ENCODE measurements at regions not wholly inside any gene's neighbourhood (a gene's known extent, or its start where the extent isn't known, plus 50 kb on each side); places are given as distances from the start of the nearest gene placed in this dataset.

DNA sequence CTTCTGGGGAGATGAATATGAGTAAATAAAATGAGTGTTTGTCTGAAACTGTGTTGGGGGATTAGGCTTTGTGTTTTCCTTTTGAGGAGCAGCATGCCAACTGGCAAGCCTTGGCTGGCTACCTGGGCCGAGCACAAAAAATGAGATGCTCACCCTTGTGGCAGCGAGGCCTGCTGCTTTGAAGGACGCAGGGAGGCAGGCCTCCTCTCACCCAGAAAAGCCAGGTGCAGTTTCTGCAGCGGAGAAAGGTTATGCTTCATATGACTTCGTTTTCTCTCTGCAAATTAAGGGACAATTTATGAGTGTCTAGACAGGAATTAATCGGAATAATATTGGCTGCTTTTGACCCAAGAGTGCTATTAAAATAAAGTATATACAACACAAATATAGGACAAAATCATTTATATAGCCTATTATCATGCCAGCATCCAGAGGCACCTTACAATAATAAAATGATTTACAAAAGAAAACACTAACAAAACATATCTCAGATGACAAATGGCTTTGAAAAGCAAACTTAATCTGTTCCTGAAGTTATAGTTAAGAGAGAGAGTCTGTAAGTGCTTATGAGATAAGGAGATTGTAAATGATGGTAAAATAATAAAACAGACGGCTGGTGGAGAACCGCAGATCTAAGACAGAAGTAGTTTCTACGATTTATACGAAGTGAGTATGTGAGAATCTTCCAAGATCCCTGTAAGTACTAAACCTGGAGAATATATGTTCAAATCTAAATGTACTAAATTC lies 682.8 kb upstream of the NR2F2 start:
- H3K4me3 Mint-ChIP-seq: no peak overlapping the region
- H3K9me3 Mint-ChIP-seq: no peaks in the 10 kb centered on the region
- no peaks in the 10 kb centered on the region for H3K27me3 Mint-ChIP-seq (ENCODE audit: low read depth)
- no peak overlapping the region for H3K27ac Mint-ChIP-seq
- H3K36me3 Mint-ChIP-seq (ENCODE audit: low read depth): no peaks in the 10 kb centered on the region
- no peaks in the 10 kb centered on the region for H3K4me1 Mint-ChIP-seq (ENCODE audit: low read depth)
- DNase-seq (ENCODE audit: low spot score): no peak

DNA sequence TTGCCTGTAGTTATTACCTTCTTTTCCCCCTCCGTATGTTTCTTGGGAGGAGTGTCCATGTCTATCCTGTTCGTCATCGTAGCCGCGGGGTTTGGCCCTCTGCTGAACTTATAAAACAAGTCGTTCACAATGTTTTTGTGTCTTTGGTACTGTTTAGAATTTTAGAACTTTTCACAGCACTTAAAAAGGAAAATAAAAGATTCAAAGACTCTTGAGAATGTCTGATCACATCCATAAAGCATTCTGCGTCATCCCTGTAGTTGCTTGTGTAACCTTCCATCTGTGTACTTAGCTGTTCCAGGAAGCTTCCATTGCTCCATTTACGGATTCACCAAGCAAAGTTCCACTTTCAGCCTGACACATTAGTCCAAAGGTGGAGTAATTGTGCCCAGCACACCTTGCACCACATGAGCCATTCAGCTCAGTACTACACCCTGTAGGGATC lies 677.1 kb upstream of the NR2F2 start:
- Mint-ChIP-seq H3K36me3 (ENCODE audit: low read depth) (no peaks in the 10 kb centered on the region), H3K4me1 (ENCODE audit: low read depth) (no peaks in the 10 kb centered on the region), H3K4me3 (no peak overlapping the region), H3K27me3 (ENCODE audit: low read depth) (no peaks in the 10 kb centered on the region), H3K27ac (no peak overlapping the region), H3K9me3 (no peaks in the 10 kb centered on the region)
- DNase-seq (ENCODE audit: low spot score): no peak

DNA sequence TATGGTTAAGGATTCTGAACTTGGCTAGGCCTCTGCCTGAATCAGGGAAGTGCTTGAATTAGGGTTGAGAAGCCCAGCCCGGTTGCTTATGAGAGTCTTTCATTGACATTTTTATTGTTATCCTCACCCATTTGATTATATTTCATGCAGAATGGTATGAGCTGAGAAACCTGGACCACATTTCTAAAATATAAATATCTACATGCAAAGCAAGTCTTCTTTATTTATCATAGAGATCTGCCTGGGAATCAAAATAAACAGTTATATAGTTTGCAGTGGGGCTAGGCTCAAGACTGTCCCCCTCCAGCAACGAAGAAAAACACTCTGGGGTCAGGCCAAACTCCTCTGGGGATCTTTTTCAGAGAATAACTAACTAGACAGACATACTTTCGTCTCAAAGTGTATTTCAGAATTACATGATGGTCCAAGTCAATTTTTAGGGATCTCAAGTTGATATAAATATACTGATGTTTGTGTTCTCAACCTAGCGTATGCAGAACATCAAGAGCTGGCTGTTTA lies 675.4 kb upstream of the NR2F2 start:
- Mint-ChIP-seq H3K27me3 (ENCODE audit: low read depth) (peaks cover 3% of the 10 kb centered on the region), H3K9me3 (no peaks in the 10 kb centered on the region), H3K27ac (no peak overlapping the region), H3K4me1 (ENCODE audit: low read depth) (no peaks in the 10 kb centered on the region), H3K4me3 (no peak overlapping the region), H3K36me3 (ENCODE audit: low read depth) (no peaks in the 10 kb centered on the region)
- DNase-seq (ENCODE audit: low spot score): no peak

DNA sequence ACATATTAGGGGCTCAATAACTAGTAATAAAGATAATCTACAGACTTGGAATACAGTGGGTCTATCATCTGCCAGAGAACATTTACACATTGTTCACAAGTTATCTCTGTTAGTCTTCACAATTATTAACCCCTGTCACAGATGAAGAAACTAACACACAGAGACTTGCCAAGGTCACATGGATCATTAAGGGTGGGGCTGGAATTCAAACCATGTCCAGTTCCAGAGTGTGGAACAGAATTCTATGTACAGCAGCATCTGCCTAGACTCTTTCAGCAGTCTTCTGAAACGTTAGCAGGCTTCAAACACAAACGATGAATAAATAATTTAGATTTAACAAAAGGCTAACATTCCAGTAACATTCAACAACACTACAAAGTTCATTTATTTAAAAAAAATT lies 673.9 kb upstream of the NR2F2 start:
- no peak overlapping the region for H3K27ac Mint-ChIP-seq
- no peaks in the 10 kb centered on the region for H3K9me3 Mint-ChIP-seq
- H3K27me3 Mint-ChIP-seq (ENCODE audit: low read depth): peaks cover 3% of the 10 kb centered on the region
- H3K4me3 Mint-ChIP-seq: no peak overlapping the region
- DNase-seq (ENCODE audit: low spot score): no peak
- H3K4me1 Mint-ChIP-seq (ENCODE audit: low read depth): no peaks in the 10 kb centered on the region
- H3K36me3 Mint-ChIP-seq (ENCODE audit: low read depth): no peaks in the 10 kb centered on the region

DNA sequence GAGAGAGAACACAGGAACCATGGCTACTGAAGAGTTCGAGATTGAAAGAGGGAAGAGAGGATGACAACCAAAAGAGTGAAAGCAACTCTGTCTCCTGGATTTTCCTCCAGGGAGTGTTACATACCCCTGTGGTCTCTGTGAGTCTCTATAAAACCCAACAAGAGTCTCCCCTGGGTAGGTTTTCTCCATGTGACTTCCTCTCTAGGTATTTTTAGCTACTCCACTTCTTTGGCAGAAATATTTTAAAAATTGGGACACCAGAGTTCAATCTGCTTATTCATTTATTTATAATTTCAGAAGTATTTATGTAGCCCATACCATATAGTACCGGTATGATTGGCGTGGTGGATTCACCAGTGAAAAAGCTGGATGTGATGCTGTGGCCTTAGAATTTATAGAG lies 671.7 kb upstream of the NR2F2 start:
- Mint-ChIP-seq H3K27me3 (ENCODE audit: low read depth) (peaks cover 3% of the 10 kb centered on the region), H3K27ac (no peak overlapping the region), H3K36me3 (ENCODE audit: low read depth) (no peaks in the 10 kb centered on the region), H3K4me3 (no peak overlapping the region), H3K9me3 (no peaks in the 10 kb centered on the region), H3K4me1 (ENCODE audit: low read depth) (no peaks in the 10 kb centered on the region)
- no peak for DNase-seq (ENCODE audit: low spot score)

DNA sequence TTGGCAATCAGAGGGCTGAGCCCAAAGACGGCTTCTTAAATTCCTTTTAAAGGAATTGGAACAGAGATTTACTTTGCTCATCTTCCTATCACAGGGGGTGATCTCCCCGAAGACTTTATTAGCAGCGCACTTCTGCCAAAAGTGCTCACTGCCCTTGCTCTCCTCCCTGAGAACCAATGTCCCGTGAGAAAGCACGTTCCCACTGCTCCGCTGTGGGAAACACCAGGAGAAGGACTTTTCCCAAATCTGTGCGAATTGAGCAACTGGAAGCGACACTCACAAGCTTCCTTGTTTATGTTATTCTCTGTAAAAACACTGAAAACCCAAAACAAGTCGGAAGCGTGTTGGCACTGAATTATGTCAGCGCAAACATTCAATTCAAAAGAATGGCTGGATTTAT lies 670.8 kb upstream of the NR2F2 start:
- Mint-ChIP-seq H3K27me3 (ENCODE audit: low read depth) (peaks cover 3% of the 10 kb centered on the region), H3K27ac (no peak overlapping the region), H3K4me1 (ENCODE audit: low read depth) (no peaks in the 10 kb centered on the region), H3K9me3 (no peaks in the 10 kb centered on the region), H3K4me3 (no peak overlapping the region), H3K36me3 (ENCODE audit: low read depth) (no peaks in the 10 kb centered on the region)
- DNase-seq (ENCODE audit: low spot score): no peak

DNA sequence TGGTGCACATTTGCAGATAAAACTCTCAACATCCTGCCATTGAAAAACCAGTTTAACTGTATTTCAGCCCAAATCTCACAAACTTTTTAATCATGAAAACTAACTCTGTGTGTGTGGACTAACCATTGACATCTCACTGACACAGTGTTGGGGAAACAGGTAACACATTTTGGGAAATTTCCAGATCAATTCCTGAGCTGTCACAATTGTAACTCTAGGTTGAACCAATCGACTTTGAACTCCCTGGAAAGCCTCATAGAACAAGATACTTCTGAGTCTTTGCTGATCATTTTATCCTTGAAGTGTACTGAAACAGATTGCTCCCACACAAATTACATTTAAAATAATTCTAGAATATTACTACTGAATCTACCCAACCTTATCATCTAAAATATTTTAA lies 667.9 kb upstream of the NR2F2 start:
- Mint-ChIP-seq H3K9me3 (no peaks in the 10 kb centered on the region), H3K27ac (no peak overlapping the region), H3K4me3 (no peak overlapping the region), H3K36me3 (ENCODE audit: low read depth) (no peaks in the 10 kb centered on the region), H3K4me1 (ENCODE audit: low read depth) (no peaks in the 10 kb centered on the region), H3K27me3 (ENCODE audit: low read depth) (peaks cover 4% of the 10 kb centered on the region)
- no peak for DNase-seq (ENCODE audit: low spot score)

DNA sequence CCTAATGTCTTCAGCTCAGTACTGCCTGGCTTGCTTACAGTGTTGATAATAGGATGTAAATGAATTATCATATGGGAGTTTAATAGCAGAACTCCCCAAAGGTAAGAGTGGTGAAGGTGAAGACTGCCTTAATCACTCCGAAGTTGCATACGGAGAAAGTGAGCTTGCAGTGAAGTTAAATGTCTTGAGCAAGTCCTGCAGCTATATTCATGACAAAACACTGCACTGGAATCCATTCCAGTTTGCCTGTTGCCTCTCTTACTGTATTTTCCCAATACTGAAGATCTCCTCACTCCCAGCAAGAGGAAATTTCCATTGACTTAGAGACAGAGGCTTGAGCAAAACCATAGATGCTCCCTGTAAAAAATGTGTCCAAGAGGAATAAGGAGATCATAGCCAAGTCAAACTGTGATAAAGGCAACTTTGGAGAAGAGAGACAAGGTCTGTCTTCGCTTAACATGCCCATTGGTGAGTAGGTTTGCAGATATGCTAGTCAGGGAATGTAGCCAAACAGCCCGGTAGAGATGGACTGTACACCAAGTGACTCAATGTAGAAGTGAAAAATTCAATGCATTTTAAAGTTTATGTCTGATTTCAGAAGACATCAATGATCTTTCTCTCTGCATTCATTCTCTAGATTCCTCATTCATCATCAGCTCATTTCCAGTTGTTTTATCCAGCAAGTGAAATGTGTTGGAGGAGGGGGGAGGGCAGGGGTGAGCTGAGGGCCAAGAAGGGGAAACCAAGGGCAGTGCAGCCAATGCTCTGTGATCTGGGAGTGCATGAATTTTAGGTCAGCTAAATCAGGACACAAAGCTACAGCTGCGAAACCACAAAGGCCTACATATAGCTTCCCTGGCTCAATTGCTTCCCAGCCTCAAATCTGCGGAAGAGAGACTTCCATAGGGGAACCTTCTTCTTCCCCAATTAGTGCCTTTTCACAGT lies 667.1 kb upstream of the NR2F2 start:
- Mint-ChIP-seq H3K4me1 (ENCODE audit: low read depth) (no peaks in the 10 kb centered on the region), H3K4me3 (no peak overlapping the region), H3K27me3 (ENCODE audit: low read depth) (peaks cover 7% of the 10 kb centered on the region), H3K27ac (no peak overlapping the region), H3K36me3 (ENCODE audit: low read depth) (no peaks in the 10 kb centered on the region), H3K9me3 (no peaks in the 10 kb centered on the region)
- DNase-seq (ENCODE audit: low spot score): no peak

DNA sequence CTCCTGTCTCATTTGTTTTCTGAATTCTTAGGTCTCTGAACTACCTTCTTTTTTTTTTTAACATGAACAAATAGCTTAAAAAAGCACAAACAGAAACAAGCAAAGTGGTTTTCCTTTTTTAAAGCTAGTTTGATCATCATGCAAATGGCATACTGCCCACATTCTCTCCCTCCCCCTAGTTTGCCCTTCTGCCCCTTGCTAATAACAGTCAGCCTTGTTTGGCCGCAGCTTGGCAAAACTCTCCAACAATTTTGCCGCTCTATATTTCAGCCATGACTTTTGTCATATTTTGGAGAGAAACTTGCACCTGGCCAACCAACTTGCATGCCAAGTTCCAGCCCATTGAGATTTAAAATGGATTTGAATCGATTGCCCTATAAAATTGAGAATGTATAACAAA lies 666.0 kb upstream of the NR2F2 start:
- Mint-ChIP-seq H3K4me3 (no peak overlapping the region), H3K4me1 (ENCODE audit: low read depth) (peaks cover 5% of the 10 kb centered on the region), H3K36me3 (ENCODE audit: low read depth) (no peaks in the 10 kb centered on the region), H3K27me3 (ENCODE audit: low read depth) (peaks cover 7% of the 10 kb centered on the region), H3K9me3 (no peaks in the 10 kb centered on the region), H3K27ac (no peak overlapping the region)
- no peak for DNase-seq (ENCODE audit: low spot score)

DNA sequence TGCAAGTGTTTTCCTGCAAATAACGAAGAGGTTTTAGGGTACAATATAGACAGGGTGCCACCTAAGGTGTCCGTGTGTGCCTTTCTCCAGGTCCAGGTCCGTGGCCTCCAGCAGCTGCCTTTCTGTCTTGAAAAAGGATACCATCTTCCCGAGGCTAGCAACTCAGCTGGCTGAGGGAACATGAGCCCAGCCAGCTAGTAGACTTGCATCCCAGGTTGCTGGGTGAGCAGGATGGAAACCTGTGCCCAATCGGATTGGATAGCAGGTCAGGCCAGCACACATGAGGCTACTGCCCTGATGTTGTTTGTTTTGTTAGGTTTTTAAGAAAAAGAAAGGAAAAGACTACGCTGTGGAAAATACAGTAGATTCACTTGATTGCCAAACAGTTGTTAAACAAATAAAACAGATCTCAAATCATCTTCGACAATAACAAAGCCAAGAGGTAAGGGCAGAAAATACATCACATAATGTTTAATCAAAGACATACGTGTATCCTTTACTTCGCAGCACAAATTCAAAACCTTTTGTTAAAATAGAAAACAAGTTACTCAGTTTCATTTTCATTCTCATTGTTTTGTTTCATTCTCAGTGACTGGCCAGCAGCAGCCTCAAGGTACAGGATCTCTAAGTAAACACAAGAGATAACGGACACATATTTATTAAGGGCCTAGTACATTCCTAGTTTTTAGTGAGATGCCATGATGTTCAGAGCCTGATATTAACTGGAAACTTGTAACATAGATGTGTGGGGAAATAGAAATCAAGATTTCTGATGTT lies 661.2 kb upstream of the NR2F2 start:
- Mint-ChIP-seq H3K4me1 (ENCODE audit: low read depth) (peaks cover 7% of the 10 kb centered on the region), H3K9me3 (no peaks in the 10 kb centered on the region), H3K4me3 (peak overlapping the region; percentile 64), H3K27ac (peak overlapping the region; percentile 35), H3K27me3 (ENCODE audit: low read depth) (peaks cover 4% of the 10 kb centered on the region), H3K36me3 (ENCODE audit: low read depth) (no peaks in the 10 kb centered on the region)
- no peak for DNase-seq (ENCODE audit: low spot score)

DNA sequence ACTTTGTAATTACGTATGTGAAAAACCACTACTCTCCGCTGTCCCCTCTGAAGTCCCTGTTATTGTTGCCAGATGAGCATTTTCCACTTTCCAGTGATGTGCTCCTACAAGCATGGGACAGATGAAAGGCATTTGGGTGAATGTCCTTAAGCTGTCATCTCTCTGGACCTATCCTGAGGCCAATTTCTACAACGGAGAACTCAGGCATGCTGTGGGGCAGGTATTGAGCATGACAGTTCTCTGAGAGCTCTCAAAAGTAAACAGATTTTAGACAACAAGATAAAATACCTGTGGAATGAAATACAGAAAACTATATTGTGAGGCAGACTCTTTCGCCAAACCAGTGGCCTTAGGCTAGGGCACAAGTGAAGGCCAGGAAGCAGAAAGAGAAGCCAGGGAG lies 656.5 kb upstream of the NR2F2 start:
- H3K27ac Mint-ChIP-seq: no peak overlapping the region
- no peak overlapping the region for H3K4me3 Mint-ChIP-seq
- H3K4me1 Mint-ChIP-seq (ENCODE audit: low read depth): peaks cover 4% of the 10 kb centered on the region
- no peak for DNase-seq (ENCODE audit: low spot score)
- no peaks in the 10 kb centered on the region for H3K36me3 Mint-ChIP-seq (ENCODE audit: low read depth)
- no peaks in the 10 kb centered on the region for H3K9me3 Mint-ChIP-seq
- H3K27me3 Mint-ChIP-seq (ENCODE audit: low read depth): no peaks in the 10 kb centered on the region

DNA sequence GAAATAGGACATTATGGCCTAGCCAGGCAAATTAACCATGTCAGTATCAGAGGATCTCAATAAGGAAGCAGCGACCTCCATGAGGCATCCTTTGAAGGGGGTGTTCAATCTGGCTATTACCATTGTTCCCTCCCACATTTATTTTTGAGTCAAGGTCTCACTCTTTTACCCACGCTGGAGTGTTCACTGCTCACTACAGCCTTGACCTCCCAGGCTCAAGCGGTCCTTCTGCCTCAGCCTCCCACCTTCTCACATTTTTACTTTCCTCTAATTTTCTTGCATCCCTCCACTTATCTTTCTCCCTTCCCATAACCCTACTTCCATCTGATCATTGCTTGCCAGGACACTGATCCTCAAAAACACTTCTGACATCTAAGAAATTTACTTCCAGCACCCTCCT lies 654.0 kb upstream of the NR2F2 start:
- H3K27me3 Mint-ChIP-seq (ENCODE audit: low read depth): no peaks in the 10 kb centered on the region
- H3K4me3 Mint-ChIP-seq: no peak overlapping the region
- H3K27ac Mint-ChIP-seq: no peak overlapping the region
- H3K4me1 Mint-ChIP-seq (ENCODE audit: low read depth): no peaks in the 10 kb centered on the region
- no peaks in the 10 kb centered on the region for H3K36me3 Mint-ChIP-seq (ENCODE audit: low read depth)
- no peaks in the 10 kb centered on the region for H3K9me3 Mint-ChIP-seq
- DNase-seq (ENCODE audit: low spot score): no peak

DNA sequence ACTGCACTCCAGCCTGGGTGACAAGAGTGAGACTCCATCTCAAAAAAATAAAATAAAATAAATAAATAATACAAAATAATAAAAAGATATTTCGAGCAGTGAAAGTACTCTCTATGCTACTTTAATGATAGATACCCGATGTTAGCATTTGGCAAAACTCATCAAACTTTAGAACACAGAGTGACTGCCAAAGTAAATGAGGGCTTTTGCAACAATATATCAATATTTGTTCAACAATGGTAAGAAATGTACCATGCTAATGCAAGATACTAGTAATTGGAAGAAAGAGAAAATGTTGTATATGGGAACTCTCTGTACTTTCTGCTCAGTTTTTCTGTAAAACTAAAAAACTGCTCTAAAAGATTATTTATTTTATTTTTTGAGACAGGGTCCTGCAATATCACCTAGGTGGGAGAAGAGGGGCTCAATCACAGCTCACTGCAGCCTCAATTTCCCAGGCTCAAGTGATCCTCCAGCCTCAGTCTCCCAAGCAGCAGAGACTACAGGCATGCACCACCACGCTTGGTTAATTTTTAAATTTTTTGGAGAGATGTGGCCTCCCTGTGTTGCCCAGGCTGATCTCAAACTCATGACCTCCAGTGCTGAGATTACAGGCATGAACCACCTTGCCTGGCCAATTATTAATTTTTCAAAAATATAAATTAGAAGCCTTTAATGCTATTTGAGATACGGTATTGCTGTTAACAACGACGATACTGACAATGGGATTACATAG lies 650.5 kb upstream of the NR2F2 start:
- DNase-seq (ENCODE audit: low spot score): no peak
- H3K27ac Mint-ChIP-seq: no peak overlapping the region
- no peaks in the 10 kb centered on the region for H3K36me3 Mint-ChIP-seq (ENCODE audit: low read depth)
- H3K4me3 Mint-ChIP-seq: no peak overlapping the region
- no peaks in the 10 kb centered on the region for H3K9me3 Mint-ChIP-seq
- no peaks in the 10 kb centered on the region for H3K27me3 Mint-ChIP-seq (ENCODE audit: low read depth)
- no peaks in the 10 kb centered on the region for H3K4me1 Mint-ChIP-seq (ENCODE audit: low read depth)
